Smooth muscle cell (in vitro differentiated cells): ENCODE measurements at regions not wholly inside any gene's neighbourhood (a gene's known extent, or its start where the extent isn't known, plus 50 kb on each side); places are given as distances from the start of the nearest gene placed in this dataset.
"Not testable (repeated sequence)": the region's sequence is repeated elsewhere in the genome, so short reads cannot be mapped to it uniquely, and the experiment has no call there.

Experiments used
- DNase-seq: peaks from one replicate; lab custom pipeline; 2025; ENCODE audit not compliant: unreplicated experiment; lab: John Stamatoyannopoulos, UW
- H2AFZ ChIP-seq: fragments of 200-600 bp; sonication (generic); 2 replicates; pipeline ENCODE4 v1.6.0; 2016; ENCODE audit warnings: antibody characterized with exemption, low read depth, mild to moderate bottlenecking
- H3F3A ChIP-seq: fragments of 200-600 bp; sonication (generic); 2 replicates; pipeline ENCODE4 v1.6.0; 2017; ENCODE audit warnings: antibody characterized with exemption, low read depth
- H3K27ac ChIP-seq: fragments of 200-600 bp; sonication (generic); 2 replicates; pipeline ENCODE4 v1.5.1; 2016; ENCODE audit warnings: low read depth, mild to moderate bottlenecking
- H3K27me3 ChIP-seq: fragments of 200-600 bp; sonication (generic); 2 replicates; pipeline ENCODE4 v1.6.1; 2016; ENCODE audit warnings: low read depth, mild to moderate bottlenecking
- H3K36me3 ChIP-seq: fragments of 200-600 bp; sonication (generic); 2 replicates; pipeline ENCODE4 v1.5.1; 2016; ENCODE audit warnings: low read depth
- H3K4me1 ChIP-seq: fragments of 200-600 bp; sonication (generic); 2 replicates; pipeline ENCODE4 v1.5.1; 2016; ENCODE audit warnings: low read depth
- H3K4me2 ChIP-seq: fragments of 200-600 bp; sonication (generic); 2 replicates; pipeline ENCODE4 v1.6.0; 2016; ENCODE audit warnings: mild to moderate bottlenecking
- H3K4me3 ChIP-seq: fragments of 200-600 bp; sonication (generic); 2 replicates; pipeline ENCODE4 v1.5.1; 2016; ENCODE audit warnings: mild to moderate bottlenecking
- H3K79me2 ChIP-seq: fragments of 200-600 bp; sonication (generic); 2 replicates; pipeline ENCODE4 v1.6.0; 2016; ENCODE audit warnings: low read depth, mild to moderate bottlenecking
- H3K9ac ChIP-seq: fragments of 200-600 bp; sonication (generic); 2 replicates; pipeline ENCODE4 v1.6.0; 2016; ENCODE audit warnings: low read depth
- H3K9me3 ChIP-seq: fragments of 200-600 bp; sonication (generic); replicated peaks from 2 replicates; pipeline ENCODE4 v1.5.1; 2016; ENCODE audit warnings: low read depth
- H4K20me1 ChIP-seq: fragments of 200-600 bp; sonication (generic); 2 replicates; pipeline ENCODE4 v1.6.0; 2016; ENCODE audit warnings: low read depth
- WGBS: methylation state at CpG from one replicate; pipeline ENCODE4 v1.1.7; 2016; ENCODE audit warnings: low lambda C conversion rate; 5-methylcytosine and 5-hydroxymethylcytosine counted together
- TF ChIP-seq, protein P1 (sequence below): fragments of 200-600 bp; sonication (generic); IDR thresholded peaks from 2 replicates; pipeline ENCODE4 v1.5.1; 2017; ENCODE audit warnings: borderline replicate concordance, mild to moderate bottlenecking, antibody characterized with exemption; ENCODE audit not compliant: insufficient read depth, poor library complexity, severe bottlenecking

GRCh38 chr3:117868766-117869165, 1159.2 kb downstream of the TUSC7 start:
- no peaks in the 10 kb centered on the region for H3K27me3 ChIP-seq
- no peaks in the 10 kb centered on the region for H3K9me3 ChIP-seq
- H3K4me1 ChIP-seq = peaks cover 6% of the 10 kb centered on the region
- no peak overlapping the region for H3K27ac ChIP-seq
- H4K20me1 ChIP-seq = no peaks in the 10 kb centered on the region
- H3K9ac ChIP-seq = no peak overlapping the region
- H2AFZ ChIP-seq = no peak overlapping the region
- no peak for DNase-seq
- H3K36me3 ChIP-seq = no peaks in the 10 kb centered on the region
- no peaks in the 10 kb centered on the region for H3K79me2 ChIP-seq
- TF ChIP-seq, protein P1, sequence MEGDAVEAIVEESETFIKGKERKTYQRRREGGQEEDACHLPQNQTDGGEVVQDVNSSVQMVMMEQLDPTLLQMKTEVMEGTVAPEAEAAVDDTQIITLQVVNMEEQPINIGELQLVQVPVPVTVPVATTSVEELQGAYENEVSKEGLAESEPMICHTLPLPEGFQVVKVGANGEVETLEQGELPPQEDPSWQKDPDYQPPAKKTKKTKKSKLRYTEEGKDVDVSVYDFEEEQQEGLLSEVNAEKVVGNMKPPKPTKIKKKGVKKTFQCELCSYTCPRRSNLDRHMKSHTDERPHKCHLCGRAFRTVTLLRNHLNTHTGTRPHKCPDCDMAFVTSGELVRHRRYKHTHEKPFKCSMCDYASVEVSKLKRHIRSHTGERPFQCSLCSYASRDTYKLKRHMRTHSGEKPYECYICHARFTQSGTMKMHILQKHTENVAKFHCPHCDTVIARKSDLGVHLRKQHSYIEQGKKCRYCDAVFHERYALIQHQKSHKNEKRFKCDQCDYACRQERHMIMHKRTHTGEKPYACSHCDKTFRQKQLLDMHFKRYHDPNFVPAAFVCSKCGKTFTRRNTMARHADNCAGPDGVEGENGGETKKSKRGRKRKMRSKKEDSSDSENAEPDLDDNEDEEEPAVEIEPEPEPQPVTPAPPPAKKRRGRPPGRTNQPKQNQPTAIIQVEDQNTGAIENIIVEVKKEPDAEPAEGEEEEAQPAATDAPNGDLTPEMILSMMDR = no peak
- no peak overlapping the region for H3K4me2 ChIP-seq
- 71% methylated on average over 2 of the region's 2 CpGs for WGBS
- H3K4me3 ChIP-seq = no peak overlapping the region
- peaks cover 2% of the 10 kb centered on the region for H3F3A ChIP-seq

- Histone ChIP-seq H3K4me2 (no peak overlapping the region), H2AFZ (no peak overlapping the region), H3F3A (peaks cover 4% of the 10 kb centered on the region), H3K27ac (no peak overlapping the region), H3K27me3 (no peaks in the 10 kb centered on the region), H3K4me3 (no peak overlapping the region), H4K20me1 (no peaks in the 10 kb centered on the region), H3K9me3 (no peaks in the 10 kb centered on the region), H3K4me1 (peaks cover 28% of the 10 kb centered on the region), H3K79me2 (no peaks in the 10 kb centered on the region), H3K36me3 (no peaks in the 10 kb centered on the region), H3K9ac (no peak overlapping the region)
- TF ChIP-seq, protein P1 = no peak
- DNase-seq = no peak
- WGBS = 53% methylated on average over 2 of the region's 2 CpGs
Measured at GRCh38 chr3:117871934-117872333, 1162.4 kb downstream of the TUSC7 start.

- H2AFZ ChIP-seq, DNase-seq, H3K9me3 ChIP-seq, H3K4me3 ChIP-seq, H4K20me1 ChIP-seq, H3K27ac ChIP-seq, H3F3A ChIP-seq, H3K79me2 ChIP-seq, H3K36me3 ChIP-seq, H3K9ac ChIP-seq, H3K27me3 ChIP-seq: not testable (repeated sequence)
- peaks cover 28% of the 10 kb centered on the region for H3K4me1 ChIP-seq
- peak overlapping the region; percentile 64 for H3K4me2 ChIP-seq
- 92% methylated on average over 15 of the region's 15 CpGs for WGBS
Measured at GRCh38 chr3:117872594-117873248, 1161.9 kb downstream of the IGSF11 start.

- Histone ChIP-seq H3K27me3 (no peaks in the 10 kb centered on the region), H3K9ac (no peak overlapping the region), H3K4me2 (peak overlapping the region; percentile 64), H3K27ac (peak overlapping the region; percentile 7), H3K9me3 (no peaks in the 10 kb centered on the region), H3F3A (peaks cover 4% of the 10 kb centered on the region), H3K4me3 (no peak overlapping the region), H3K4me1 (peaks cover 28% of the 10 kb centered on the region), H2AFZ (no peak overlapping the region), H3K79me2 (no peaks in the 10 kb centered on the region), H4K20me1 (no peaks in the 10 kb centered on the region), H3K36me3 (no peaks in the 10 kb centered on the region)
- DNase-seq = no peak
- 28% methylated on average over 3 of the region's 3 CpGs for WGBS
- TF ChIP-seq, protein P1 = no peak
Measured at GRCh38 chr3:117873249-117873600, 1161.4 kb downstream of the IGSF11 start.
